Coronary artery (tissue), 2 donors: ENCODE measurements at regions not wholly inside any gene's neighbourhood (a gene's known extent, or its start where the extent isn't known, plus 50 kb on each side); places are given as distances from the start of the nearest gene placed in this dataset.

Experiments used
- DNase-seq: peaks from one replicate; pipeline ENCODE4 v3.0.0-alpha.2; 2017; ENCODE audit warnings: low spot score
- H3K27ac ChIP-seq, 2 donors: fragments of 200-600 bp; sonication (generic); one replicate each; pipeline ENCODE4 v1.5.1; 2016 to 2019
- H3K4me3 ChIP-seq: fragments of 200-600 bp; sonication (generic); 2 replicates; pipeline ENCODE4 v1.5.1; 2016; ENCODE audit warnings: mild to moderate bottlenecking, moderate library complexity
- TF ChIP-seq, protein P1 (sequence below): fragments of 200-600 bp; sonication (generic); IDR thresholded peaks from one replicate; pipeline ENCODE4 v1.5.1; 2019; ENCODE audit warnings: antibody characterized with exemption

DNA sequence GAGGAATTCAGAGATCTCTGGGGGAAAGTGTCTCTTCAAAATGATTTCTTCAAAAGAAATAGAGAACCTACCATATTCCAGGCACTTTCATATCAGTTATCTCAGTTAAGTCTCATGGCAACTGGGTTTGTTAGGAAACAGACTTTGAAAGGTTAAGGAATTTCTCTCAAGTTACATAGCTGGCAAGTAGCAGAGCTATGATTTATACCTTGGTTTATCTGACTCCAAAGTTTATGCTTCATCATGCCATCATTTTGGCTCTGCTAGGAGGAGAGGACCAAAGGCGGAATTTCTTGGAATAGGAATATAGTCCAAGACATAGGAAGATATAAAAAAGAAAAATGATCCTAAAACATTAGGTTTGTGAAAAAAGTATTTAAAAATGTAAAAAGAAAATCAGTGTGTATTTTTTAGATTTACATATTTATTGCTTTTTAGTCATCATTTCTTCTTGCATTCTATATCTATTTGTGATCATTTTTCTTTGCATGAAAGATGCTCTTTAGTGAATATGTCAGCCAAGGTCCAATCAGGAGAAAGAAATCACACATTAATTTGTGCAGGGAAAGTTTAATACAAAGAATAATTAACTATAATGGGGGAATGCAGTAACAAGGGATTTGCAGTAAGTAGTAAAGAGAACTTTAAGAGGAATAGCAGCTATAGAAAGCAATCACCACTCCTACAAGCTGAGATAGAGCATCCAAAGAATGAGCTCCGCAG, 199.1 kb upstream of the ZBED5 start:
- Histone ChIP-seq H3K4me3 (no peak overlapping the region), H3K27ac (no peak overlapping the region)
- TF ChIP-seq, protein P1, sequence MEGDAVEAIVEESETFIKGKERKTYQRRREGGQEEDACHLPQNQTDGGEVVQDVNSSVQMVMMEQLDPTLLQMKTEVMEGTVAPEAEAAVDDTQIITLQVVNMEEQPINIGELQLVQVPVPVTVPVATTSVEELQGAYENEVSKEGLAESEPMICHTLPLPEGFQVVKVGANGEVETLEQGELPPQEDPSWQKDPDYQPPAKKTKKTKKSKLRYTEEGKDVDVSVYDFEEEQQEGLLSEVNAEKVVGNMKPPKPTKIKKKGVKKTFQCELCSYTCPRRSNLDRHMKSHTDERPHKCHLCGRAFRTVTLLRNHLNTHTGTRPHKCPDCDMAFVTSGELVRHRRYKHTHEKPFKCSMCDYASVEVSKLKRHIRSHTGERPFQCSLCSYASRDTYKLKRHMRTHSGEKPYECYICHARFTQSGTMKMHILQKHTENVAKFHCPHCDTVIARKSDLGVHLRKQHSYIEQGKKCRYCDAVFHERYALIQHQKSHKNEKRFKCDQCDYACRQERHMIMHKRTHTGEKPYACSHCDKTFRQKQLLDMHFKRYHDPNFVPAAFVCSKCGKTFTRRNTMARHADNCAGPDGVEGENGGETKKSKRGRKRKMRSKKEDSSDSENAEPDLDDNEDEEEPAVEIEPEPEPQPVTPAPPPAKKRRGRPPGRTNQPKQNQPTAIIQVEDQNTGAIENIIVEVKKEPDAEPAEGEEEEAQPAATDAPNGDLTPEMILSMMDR = no peak
- no peak for DNase-seq

DNA sequence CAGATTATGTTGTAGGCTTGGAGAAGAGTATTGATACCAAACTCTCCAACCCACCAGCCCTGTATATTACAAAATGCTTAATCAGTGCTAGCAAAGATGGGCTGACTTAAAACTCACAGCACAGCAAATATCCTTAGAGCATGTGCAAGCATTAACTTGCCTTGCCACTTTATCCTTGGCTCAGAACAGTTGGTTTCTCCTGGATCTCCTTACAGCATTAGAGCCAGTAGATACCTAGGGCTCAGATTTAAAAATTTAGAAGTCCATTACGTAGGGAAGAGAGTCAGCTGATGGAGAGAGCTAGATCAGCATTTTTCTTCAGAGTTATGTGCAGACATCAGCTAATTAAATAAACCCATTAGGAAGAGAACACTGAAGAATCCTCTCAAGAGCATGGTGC, 198.5 kb upstream of the ZBED5 start:
- H3K27ac ChIP-seq = peak overlapping the region in 1 of 2 donors; percentile 1
- DNase-seq = no peak
- no peak overlapping the region for H3K4me3 ChIP-seq
- TF ChIP-seq, protein P1 = no peak

DNA sequence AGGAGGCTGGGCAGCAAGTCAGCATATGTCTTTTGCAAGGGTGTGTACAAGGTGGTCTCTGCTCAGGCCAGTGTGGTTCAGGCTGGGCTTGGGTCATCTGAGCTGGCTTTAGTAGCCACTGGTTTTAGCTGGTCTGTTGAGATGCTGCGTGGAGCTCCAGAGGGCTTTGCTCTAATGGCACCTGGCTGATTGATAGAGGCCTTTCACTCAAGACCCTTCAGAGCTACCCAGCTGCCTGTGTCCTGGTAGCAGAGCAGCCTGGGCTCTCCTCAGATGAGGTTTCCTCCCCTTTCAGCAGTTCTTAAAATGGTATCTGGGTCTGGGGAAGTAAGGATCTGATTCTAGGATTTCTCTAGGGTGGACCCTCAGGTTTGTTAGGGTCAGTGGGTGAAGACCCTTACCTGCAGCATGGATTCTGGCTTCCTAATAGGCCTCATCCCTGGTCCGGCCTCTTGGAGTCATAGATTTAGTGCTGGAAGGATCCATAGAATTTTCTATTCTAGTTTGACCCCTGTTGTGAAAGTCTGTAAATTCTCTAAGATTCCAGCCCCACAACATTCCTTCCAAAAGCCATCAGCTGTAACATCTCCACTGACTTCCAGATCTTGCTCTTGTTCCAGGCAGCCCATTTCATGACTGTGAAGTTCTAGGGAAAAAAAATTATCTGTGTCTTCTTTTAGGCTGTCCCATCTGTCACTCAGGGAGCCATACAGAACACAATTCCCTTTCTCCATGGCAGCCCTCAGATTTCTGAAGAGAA, 190.2 kb upstream of the ZBED5 start:
- no peak overlapping the region for H3K4me3 ChIP-seq
- TF ChIP-seq, protein P1 = no peak
- no peak for DNase-seq
- H3K27ac ChIP-seq = no peak overlapping the region

DNA sequence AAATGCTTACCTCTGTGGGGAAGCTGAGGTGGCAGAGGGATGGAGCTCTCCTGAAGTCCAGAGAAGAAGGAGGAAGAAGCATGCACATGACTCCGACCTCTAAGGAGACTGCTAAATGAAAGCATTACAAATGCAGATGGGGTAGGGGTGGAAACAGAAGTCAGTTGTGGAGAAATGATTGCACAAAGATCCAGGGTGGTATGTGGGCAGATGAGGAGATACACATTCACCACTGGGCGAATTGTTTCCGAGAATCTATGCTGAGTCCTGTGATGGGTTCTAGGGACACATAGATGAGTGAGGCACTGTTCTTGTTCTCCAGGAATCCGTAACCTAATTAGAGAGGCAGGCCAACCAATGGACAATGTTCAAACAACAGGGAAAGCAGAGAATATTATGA, 188.9 kb upstream of the ZBED5 start:
- TF ChIP-seq, protein P1 = no peak
- no peak overlapping the region for H3K27ac ChIP-seq
- no peak for DNase-seq
- H3K4me3 ChIP-seq = no peak overlapping the region

DNA sequence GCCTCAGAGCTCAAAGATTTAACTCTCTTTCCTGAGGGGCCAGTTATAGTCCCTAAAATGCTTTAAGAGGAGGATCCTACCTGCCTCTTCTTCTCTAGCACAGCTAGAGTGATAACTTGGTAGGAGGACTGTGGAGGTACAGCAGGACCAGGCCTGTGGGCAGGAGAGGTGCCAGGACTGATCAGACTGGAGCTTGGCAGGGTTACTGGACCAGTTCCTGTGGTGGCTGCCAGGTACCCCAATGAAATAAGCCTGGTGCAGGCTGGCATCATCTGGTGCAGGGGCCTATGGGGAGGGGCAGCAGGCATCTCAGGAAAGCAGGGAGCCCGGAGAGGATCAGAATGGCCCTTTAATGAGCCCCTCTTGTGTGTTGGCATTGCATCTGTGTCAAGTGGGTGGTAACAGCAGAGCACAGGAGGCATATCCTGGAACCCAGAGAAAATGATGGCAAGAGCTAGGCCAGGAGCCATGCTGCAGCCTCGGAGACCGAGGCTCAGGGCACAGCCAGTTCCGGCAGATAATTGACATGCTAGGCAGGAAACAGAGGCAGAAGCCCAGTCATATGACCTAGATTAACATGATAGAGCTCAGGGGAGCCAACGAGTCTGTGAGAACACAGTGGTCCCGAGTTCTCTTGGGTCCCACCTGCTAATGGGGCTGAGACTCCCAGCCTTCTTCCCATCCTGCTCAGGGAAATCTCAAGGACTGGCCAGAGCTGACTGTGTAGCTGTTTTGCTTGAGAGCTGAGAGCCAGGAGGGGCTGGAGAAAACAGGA, 187.5 kb upstream of the ZBED5 start:
- Histone ChIP-seq H3K4me3 (no peak overlapping the region), H3K27ac (no peak overlapping the region)
- TF ChIP-seq, protein P1 = no peak
- no peak for DNase-seq

DNA sequence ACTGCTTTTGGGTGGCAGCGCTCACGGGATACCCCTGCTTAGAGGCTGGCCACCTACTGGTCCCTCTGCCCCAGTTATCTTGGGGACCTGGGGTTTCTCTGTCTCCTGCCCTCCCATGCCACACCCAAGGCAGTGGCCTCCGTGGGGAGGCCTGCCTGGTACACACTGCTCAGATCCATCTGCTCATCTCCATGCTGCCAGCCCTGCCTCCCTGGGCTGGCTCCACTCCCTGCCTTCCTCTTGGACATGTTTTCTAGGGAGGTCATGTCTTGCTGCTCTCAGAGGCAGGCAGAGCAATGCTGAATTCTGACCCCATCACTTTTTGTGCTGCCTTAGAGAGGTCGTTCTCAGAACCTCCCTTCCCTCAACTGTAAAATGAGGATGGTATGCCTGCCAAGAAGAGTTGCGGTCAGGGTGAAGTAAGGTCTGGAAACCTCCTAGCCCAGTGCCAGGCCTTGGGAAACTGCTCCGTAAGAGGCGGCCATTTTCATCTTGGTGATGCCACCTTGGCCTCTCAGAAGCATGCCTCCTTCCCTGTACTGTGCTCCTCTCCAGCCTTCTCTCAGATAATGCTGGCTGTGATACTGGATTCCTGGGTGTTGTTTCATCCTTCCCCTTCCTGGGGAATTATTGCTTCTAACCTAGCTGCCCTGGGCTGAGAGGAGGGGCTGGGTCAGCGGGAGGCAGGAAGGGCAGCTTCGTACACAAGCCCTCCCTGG, 186.4 kb upstream of the ZBED5 start:
- DNase-seq = no peak
- TF ChIP-seq, protein P1 = no peak

More for the DNA sequence above, 186.4 kb upstream of the ZBED5 start:
- Histone ChIP-seq H3K27ac (no peak overlapping the region), H3K4me3 (no peak overlapping the region)
